HG03159 (cell line): ENCODE measurements at regions not wholly inside any gene's neighbourhood (a gene's known extent, or its start where the extent isn't known, plus 50 kb on each side); places are given as distances from the start of the nearest gene placed in this dataset.

Experiments
- ATAC-seq: cut with Tn5 transposase; IDR thresholded peaks from one replicate; pipeline ENCODE4 v1.9.1; 2021; ENCODE audit warnings: mild to moderate bottlenecking, moderate library complexity; ENCODE audit not compliant: unreplicated experiment

DNA sequence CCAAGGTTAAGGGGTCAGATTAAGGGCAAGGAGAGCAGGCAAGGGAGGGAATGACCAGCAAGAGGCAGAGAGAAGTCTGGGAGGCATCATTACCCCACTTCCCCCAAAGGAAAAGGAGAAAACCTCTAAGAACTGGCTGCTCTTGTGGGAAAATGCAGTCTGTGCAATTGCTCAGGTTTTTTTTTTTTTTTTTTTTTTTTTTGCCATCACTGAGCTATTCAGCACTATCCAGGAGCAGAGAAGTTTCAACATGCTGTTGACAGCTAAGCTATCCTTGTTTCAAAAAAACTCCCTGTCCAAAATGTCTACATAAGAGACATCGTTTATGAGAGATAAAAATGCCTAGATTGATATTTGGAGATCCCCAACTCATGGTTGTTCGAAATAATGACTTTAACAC is 345.4 kb downstream of the TDRD15 start:
- ATAC-seq = no peak

DNA sequence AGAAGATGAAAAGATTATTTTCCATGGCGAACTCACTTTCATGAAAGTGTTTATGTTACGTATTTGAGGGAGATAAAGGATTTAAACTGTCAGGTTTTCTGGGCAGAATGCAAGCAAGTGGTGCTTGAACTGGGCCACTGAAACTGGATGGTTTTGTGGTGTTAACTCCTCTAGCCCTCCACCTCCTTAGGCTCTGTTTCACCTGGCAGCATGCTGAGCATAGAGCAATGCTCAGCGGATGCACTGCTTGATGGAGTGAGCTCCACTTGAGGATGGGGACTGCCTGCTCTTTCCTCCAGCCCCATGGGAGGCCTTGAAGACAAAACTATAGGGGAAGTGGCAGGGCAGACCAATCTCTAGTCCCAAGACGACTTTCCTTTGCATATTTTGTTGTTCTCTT is 345.8 kb downstream of the TDRD15 start:
- ATAC-seq = no peak

DNA sequence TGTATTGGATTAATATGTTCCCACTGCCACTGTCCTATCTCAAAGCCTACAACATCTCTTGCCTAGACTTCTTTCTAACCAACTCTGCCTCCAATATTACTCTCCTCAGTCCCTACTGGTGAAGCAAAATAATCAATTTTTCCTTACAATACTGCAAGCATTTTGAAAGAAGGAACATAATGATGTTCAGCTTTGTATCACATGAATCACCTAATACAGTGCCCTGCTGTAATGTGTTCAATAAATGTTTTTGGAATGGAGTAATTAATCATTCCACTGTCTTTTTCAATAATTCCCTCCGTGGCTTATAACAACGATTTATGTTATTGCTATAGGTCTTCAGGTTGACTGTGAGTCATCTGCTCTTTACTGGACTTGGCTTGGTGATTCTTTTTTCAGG is 356.4 kb downstream of the TDRD15 start:
- no peak for ATAC-seq

DNA sequence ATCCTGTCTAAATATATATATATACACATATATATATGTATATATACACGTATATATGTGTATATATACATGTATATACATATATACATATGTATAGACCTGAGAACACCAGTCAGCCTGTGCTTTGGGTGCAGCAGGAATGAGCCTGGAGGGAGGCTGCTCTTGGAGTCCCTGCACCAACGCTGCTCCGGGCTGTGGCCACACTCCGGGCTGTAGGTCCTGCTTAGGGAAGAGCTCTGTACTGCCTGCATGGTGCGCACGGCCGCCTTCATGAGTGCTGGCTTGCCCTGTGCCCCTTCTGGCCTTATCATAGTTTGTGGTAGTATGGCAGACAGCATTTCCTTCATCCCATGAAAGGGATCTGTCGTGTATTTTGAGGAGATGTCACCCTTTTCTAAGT is 360.9 kb downstream of the TDRD15 start:
- ATAC-seq = no peak

DNA sequence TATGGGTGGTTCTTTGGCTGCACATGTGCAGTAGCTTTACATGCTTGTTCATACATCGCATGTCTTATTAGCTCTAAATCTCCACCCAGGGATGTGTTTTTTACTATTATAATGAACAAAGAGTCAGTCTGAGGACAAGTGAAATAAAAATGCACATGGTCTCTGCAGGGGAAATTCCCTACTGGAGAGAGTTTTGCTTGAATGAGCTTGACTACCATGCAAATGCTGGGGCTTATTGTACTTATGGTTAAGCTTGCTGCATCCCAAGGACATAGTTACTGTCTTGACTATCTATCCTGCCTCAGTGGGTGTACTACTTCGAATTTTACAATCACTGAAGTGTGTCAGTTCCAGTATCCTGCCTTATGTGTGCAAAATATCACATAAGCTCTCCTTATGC is 362.7 kb downstream of the TDRD15 start:
- ATAC-seq = no peak

DNA sequence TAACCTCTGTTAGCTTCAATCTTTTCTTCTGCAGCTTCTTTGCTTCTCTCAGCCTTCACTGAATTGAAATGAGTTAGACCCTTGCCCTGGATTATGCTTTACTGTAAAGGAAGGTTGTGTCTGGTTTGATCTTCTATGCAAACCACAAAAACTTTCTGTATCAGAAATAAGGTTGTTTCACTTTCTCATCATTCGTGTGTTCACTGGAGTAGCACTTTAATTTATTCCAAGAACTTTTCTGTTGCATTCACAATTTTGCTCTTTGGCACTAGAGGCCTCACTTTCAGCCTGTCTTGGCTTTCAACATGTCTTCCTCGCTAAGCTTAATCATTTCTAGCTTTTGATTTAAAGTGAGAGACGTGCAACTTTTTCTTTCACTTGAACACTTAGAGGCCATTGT is 365.3 kb downstream of the TDRD15 start:
- ATAC-seq = no peak

DNA sequence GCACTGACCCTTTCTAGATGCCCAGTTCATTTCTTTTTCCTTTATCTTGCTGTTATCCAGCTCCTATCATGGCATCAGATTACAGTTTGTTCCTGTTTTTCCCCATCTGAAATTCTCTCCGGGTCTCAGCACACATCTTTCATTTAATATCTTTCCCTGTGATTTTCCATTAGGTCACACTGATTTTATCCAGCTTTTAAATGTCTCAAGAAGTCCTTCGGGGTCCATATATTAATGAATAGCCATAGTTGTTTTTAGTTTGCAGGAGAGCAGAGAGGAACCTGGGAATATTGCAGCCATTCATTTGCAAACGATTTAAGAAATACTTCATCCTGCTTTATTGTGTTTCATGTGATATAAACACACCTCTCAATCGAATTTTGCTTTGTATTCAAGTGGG is 374.2 kb downstream of the TDRD15 start:
- no peak for ATAC-seq

DNA sequence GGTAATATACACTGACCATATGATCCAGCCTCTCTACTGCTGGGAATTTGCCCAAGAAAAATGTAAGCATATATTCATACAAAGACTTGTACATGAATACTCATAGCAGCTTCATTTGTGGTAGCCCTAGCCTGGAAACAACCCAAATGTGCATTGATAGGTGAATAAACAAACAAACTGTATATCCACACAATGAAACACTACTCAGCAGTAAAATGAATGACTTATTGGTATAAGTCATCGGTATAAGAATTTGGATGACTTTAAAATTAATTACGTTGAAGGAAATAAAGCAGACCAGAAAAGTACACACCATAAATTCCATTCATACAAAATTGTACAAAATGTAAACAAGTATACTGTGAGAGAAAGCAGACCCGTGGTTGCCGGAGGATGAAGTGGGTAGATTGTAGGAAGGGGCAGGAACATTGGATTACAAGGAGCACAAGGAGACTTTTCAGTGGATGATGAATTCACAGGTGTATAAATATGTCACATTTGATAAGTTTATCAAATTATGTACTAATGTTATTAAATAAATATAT is 376.7 kb downstream of the TDRD15 start:
- ATAC-seq = no peak

DNA sequence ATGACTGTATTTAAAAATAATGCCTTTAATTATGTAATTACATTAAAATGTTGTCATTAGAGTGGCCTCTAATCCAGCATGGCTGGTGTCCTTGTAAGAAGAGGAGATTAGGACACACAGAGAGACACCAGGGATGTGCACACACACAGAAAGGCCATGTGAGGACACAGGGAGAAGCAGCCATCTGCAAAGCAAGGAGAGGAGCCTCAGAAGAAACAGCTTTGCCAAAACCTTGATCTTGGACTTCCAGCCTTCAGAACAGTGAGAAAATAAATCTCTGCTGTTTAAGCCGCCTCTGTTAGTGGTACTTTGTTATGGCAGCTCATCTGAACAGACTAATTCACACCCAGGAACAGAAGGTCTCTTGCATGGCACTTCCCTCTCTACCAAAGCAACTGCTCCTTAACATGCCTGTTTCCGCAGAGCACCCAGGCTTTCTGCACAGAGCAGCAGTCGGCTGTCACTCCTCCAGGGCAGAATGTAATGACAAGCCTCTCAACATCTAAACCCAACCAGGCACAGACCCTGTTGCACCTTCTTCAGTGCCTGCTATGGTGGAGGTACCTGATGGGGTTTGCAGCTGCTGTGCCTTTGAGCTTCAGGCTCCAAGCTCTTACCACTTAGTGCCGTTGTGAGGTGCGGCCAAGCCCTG is 377.7 kb downstream of the TDRD15 start:
- ATAC-seq = no peak

DNA sequence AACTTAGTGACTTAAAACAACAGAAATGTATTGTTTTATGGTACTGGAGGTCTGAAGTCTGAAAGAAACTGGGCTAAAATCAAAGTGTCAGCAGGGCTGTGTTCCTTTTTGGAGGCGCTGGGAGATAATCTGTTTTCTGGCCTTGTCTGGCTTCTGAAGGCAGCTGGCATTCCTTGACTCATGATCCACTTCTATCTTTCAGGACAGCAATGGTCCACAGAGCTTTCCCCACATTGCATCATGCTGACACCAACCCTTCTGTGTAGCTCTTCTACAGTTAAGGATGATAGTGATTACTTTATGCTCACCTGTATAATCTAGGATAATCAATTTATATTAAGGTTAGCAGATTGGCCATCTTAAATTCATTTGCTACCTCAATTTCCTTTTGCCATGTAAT is 392.1 kb downstream of the TDRD15 start:
- ATAC-seq = no peak

DNA sequence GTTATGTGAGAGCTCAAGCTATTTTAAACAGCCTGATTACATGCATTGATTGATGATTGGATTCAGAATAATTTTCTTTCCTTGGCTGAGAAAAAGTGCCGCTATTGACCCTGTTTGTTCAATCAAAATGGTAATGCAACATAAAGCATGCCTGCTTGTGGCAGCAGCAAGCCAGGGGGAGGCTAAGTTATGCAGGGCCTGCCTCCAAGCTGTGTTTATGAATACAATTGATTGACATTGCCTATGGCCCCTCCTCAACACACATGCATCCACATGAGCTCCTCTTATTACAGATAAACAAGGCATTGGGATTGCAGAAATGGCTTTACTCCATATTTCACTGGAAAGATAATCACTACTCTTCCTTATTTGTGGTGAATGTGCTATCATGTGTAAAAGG is 395.6 kb downstream of the TDRD15 start:
- no peak for ATAC-seq

DNA sequence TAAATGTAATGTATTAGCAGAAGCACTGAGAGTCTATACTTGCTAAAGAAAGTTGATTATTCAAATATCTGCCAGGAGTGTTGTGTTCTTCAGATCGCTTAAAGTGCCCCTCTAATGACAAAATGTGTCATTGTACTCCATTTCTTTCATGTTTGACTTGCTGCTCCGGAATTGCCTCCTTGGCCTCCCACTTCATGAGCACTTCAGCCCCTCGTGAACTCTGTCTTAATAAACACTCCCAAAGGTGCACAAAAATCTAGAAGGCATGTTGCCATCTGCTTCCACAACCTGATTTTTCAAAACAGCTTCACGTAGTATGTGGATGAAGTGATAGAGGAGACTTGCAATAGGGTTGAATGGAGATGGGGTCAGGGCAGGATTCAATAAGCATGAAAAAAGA is 396.1 kb downstream of the TDRD15 start:
- no peak for ATAC-seq

DNA sequence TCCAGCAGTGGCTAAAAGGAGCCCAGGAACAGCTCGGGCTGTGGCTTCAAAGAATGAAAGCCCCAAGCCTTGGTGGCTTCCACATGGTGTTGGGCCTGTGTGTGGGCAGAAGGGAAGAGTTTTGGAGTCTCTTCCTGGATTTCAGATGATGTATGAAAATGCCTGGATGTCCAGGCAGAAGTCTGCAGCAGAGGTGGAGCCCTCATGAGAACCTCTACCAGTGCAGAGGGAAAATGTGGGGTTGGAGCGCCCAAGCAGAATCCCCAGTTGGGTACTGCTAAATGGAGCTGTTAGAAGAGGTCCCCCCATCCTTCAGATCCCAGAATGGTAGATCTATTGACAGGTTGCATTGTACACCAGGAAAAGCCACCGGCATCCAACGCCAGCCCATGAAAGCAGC is 412.1 kb downstream of the TDRD15 start:
- ATAC-seq = no peak

DNA sequence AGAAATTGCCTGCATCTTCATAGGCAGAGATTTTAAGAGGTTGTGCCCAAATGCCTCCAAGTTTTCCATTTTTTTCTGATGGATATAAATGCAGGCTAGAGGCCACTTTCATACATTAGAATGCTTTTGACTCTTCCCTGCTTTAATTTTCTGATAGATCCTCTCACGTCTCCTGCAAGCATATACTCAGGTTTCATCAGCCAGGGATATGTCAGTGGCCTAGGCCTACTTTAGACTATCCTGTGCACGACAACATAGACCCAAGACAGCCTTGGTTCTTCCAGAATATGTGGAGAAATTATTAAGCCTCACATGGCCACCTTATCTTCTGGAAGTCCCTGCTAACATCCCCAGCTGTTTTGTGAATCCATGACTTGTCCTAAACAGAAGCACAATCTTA is 415.9 kb downstream of the TDRD15 start:
- no peak for ATAC-seq

DNA sequence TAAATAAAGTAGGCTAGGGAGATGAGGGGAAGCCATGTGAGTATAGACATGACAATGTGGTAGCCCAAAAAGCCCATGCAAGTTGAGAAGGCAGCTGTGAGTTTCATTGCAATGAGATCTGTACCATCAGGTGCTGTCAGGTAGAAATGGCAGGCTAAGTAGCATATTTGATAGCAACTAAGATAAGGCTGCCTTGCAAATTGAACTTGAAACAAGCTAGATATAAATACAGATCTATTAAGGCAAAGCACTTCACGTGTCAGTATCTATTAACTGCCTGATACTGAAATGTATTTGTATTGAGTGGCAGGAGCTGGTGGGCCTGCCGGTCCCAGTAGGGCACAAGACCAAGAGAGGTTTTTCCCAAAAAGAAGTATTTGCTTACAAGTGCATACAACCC is 419.9 kb downstream of the TDRD15 start:
- no peak for ATAC-seq

DNA sequence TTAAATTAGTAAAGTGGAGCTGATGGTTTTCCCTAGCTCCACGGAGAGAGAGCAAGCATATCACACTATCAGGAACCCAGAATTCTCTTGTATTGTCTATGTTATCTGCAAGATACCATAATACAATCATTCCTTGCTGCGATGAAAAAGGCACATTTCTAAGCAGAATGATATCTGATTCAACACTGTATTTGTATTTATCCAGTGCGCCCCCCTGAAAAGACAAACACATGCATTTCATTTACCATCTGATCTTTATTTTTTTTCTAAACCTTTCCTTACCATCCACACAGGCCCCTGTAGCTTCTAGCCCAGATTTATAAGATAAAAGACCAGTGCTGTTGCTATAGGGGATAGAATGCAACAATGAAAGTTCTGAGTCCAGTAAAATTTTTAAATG is 420.6 kb downstream of the TDRD15 start:
- ATAC-seq = no peak

DNA sequence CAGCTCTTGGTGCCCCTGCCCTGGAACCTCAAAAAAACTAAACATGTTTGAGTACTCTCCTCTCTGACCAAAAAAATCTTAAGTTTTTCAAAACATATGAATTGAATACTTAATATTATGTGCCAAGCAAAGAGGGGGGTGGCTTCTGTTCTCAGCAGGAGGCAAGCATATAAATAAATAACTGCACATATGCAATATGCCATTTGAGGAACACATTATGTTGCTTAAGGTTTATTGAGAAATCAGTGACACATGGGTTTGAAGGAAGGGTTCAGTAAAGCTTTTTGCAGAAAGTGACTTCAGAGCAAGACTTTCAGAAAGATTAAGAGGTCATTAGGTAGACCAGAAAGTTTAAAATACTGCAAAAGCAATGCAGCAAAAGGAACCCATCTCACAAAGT is 429.2 kb downstream of the TDRD15 start:
- no peak for ATAC-seq

DNA sequence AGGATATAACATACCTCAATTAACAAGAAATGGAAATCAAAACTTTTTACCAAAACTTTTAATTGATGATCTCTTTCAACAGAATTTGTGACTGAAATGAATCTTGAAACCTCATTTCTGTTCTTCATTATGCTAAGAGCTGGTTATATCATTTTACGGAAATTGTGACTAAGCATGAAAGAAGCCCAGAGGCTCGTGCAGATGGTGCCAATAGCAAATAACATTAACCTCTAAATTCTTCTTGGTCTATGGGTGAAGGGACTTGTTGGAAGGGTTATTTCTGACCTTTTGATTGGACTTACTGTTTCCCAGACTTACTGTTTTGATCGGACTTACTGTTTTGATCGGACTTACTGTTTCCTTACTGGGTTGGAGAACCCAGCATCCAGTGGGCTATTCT is 435.6 kb downstream of the TDRD15 start:
- no peak for ATAC-seq

DNA sequence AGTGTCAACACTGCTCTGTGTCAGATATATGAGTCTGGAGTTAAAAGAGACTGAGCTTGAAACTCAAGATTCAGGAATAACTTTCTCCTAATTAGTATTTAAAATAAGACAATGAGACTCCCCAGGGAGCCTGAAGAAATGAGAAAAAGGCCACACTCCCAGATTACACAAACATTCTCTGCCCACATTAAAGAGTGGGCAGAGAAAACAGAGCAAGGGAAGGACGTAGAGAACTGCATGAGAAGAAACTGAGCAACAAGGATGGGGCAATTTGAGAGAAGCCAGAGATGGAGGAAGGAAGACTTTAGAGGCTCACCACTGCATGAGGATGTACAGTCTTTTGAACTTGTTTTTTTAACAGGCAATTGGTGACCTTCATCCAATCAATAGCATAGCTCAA is 438.2 kb downstream of the TDRD15 start:
- no peak for ATAC-seq

DNA sequence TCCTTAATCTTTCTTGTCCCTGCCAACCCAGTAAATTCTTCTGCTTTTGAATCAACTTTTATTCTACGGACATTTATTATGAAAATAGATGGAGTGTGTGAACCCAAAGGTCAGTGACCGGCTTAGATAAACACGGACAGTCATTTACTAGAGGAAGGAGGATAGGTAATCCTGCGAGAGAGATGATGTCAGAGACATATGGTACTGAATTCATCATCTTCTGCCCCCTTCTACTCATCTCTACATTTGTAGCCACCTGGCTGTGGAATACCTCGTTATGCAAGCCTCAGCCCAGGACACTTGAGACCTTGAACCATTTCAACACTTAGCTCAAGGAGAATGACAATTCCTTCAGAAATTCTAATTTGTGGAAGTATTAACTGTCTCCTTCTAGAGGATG is 443.6 kb downstream of the TDRD15 start:
- no peak for ATAC-seq

DNA sequence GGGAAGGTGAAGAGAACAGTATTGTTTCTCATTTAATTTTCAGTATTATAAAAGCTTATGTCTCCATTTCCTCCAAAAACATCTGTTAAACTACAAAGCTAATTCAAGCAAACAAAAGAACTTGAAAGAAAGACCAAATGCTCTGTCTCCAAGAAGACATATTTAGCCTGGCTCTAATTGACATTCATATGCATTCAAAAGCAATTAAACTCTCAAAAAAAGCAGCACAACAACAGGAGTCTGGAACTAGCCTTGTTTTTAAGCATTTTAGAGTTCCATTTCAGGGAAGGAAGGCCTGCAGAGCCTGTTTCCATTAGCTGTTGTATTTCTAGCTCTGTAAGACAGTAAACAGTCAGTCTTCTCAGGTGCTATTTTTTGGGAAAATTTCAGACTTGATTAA is 447.9 kb downstream of the TDRD15 start:
- ATAC-seq = no peak

DNA sequence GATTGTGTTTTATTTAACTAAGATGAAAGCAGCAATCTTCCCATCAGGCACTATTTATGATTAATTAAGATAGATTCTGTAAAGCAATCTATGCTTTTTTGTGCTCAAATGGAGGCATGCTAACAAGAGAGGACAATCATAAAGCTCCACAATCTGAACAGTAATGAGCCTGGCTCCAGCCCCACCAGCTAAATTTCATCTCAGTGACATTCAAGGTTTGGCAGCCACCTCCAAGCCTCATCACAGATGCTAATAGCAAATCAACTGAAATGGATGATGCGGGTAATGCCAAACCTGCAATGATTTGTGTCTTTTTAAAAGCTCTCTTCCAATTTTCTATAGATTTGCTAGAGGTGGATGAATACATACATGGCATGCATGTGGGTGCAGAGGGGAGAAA is 456.6 kb downstream of the TDRD15 start:
- no peak for ATAC-seq

DNA sequence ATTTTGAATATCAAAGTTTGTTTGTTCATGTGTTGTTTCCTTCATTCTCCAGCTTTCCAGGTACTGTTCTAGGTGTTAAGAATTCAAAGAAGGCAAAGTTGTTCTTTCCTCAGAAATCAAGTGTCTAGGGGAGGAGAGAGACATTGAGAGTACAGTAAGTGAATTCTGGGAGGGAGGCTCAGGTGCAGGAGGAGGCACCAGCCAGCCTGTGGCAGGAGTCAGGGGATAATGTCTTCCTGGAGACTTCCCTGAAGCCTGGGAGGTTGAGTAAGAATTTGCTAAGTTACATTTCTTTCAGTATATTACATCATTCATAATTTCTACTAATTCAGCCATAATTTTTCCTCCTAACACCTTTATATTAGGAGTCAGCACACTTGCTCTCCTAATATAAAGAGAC is 462.1 kb downstream of the TDRD15 start:
- ATAC-seq = no peak
